Hematopoietic multipotent progenitor cell treated with erythropoietin and hydrocortisone succinate and interleukin-3 and kit ligand, for 17 days (in vitro differentiated cells): ENCODE measurements at regions not wholly inside any gene's neighbourhood (a gene's known extent, or its start where the extent isn't known, plus 50 kb on each side); places are given as distances from the start of the nearest gene placed in this dataset.
"Not testable (repeated sequence)": the region's sequence is repeated elsewhere in the genome, so short reads cannot be mapped to it uniquely, and the experiment has no call there.

Experiments used
- DNase-seq: peaks from one replicate; pipeline ENCODE4 v3.0.0-alpha.2; 2015; ENCODE audit warnings: low spot score

- DNase-seq, result no peak
Observed at GRCh38 chr14:104399432-104400155, 180.0 kb upstream of the C14orf180 start.

GRCh38 chr14:104400355-104400754 lies 179.2 kb upstream of the C14orf180 start:
- DNase-seq, result no peak

GRCh38 chr14:104401785-104402184 lies 177.8 kb upstream of the C14orf180 start:
- no peak for DNase-seq

GRCh38 chr14:104402303-104402702 lies 177.3 kb upstream of the C14orf180 start:
- DNase-seq, result not testable (repeated sequence)

GRCh38 chr14:104403421-104404220 lies 175.9 kb upstream of the C14orf180 start:
- no peak for DNase-seq

GRCh38 chr14:104404922-104405321 lies 174.6 kb upstream of the C14orf180 start:
- DNase-seq, result no peak

GRCh38 chr14:104405360-104406226 lies 174.0 kb upstream of the C14orf180 start:
- DNase-seq, result no peak

GRCh38 chr14:104406831-104407230 lies 172.7 kb upstream of the C14orf180 start:
- no peak for DNase-seq

GRCh38 chr14:104416383-104416782 lies 163.2 kb upstream of the C14orf180 start:
- DNase-seq, result no peak

GRCh38 chr14:104419865-104420505 lies 159.6 kb upstream of the C14orf180 start:
- DNase-seq, result no peak

GRCh38 chr14:104420523-104420922 lies 159.0 kb upstream of the C14orf180 start:
- DNase-seq, result not testable (repeated sequence)

- no peak for DNase-seq
Observed at GRCh38 chr14:104420990-104421389, 158.6 kb upstream of the C14orf180 start.

- no peak for DNase-seq
Observed at GRCh38 chr14:104421401-104421821, 158.2 kb upstream of the C14orf180 start.

GRCh38 chr14:104421892-104422828 lies 157.4 kb upstream of the C14orf180 start:
- no peak for DNase-seq

GRCh38 chr14:104422837-104423681 lies 156.5 kb upstream of the C14orf180 start:
- no peak for DNase-seq

GRCh38 chr14:104423701-104424405 lies 155.7 kb upstream of the C14orf180 start:
- no peak for DNase-seq

- DNase-seq, result no peak
Observed at GRCh38 chr14:104424406-104425072, 155.0 kb upstream of the C14orf180 start.

- DNase-seq, result no peak
Observed at GRCh38 chr14:104425171-104425681, 154.3 kb upstream of the C14orf180 start.
